K562 (cell line): ENCODE measurements at regions not wholly inside any gene's neighbourhood (a gene's known extent, or its start where the extent isn't known, plus 50 kb on each side); places are given as distances from the start of the nearest gene placed in this dataset.

Source experiments
- CAMTA2 ChIP-seq: fragments of 250-450 bp; sonication (Bioruptor Pico); conservative IDR thresholded peaks from 2 replicates; pipeline ENCODE4 v1.5.1; 2022
- CREB5 ChIP-seq: fragments of 250-450 bp; sonication (Bioruptor Pico); IDR thresholded peaks from 2 replicates; pipeline ENCODE4 v1.5.0; 2020; ENCODE audit warnings: mild to moderate bottlenecking
- E2F5 ChIP-seq: sonication (generic); formaldehyde crosslinking; IDR thresholded peaks from 2 replicates; pipeline ENCODE4 v1.8.0; 2022; ENCODE audit warnings: mild to moderate bottlenecking, missing genetic modification reagents
- GATAD2A ChIP-seq: fragments of 450-650 bp; IDR thresholded peaks from 2 replicates; pipeline ENCODE4 v1.6.1; 2017
- HDAC6 ChIP-seq: IDR thresholded peaks from 2 replicates; pipeline ENCODE4 v1.6.1; 2012; ENCODE audit warnings: low read depth, mild to moderate bottlenecking, control low read depth, inconsistent platforms, low read length, moderate library complexity
- POLR2A ChIP-seq: fragments of 450-650 bp; conservative IDR thresholded peaks from 2 replicates; pipeline ENCODE4 v1.6.1; 2016
- SNRNP70 ChIP-seq: fragments of 200-400 bp; formaldehyde crosslinking; optimal IDR thresholded peaks from 2 replicates; pipeline ENCODE3; 2017; ENCODE audit warnings: low read depth, low read length
- TARDBP ChIP-seq: fragments of 450-650 bp; IDR thresholded peaks from 2 replicates; pipeline ENCODE4 v1.6.1; 2016
- ZNF121 ChIP-seq: sonication (generic); formaldehyde crosslinking; conservative IDR thresholded peaks from 2 replicates; pipeline ENCODE4 v1.8.0; 2022; ENCODE audit warnings: missing genetic modification reagents
- ZNF561 ChIP-seq: fragments of 450-650 bp; formaldehyde crosslinking; conservative IDR thresholded peaks from 2 replicates; pipeline ENCODE4 v1.4.0; 2020; ENCODE audit warnings: mild to moderate bottlenecking, moderate library complexity

- no peak for TF ChIP-seq CAMTA2 (CRISPR knock-in tag)
- no peak for TF ChIP-seq CREB5 (CRISPR knock-in tag)
- no peak for TF ChIP-seq ZNF561 (CRISPR knock-in tag)
- no peak for TF ChIP-seq GATAD2A
- no peak for TF ChIP-seq POLR2A
- TF ChIP-seq E2F5 (CRISPR knock-in tag): no peak
- TF ChIP-seq HDAC6: no peak
- TF ChIP-seq ZNF121: no peak
- TF ChIP-seq SNRNP70: no peak
- no peak for TF ChIP-seq TARDBP
These were observed 83.2 kb upstream of the B3GAT2 start for GRCh38 chr6:71040043-71040442.
